CD4-positive, alpha-beta T cell (primary cell): ENCODE measurements at regions not wholly inside any gene's neighbourhood (a gene's known extent, or its start where the extent isn't known, plus 50 kb on each side); places are given as distances from the start of the nearest gene placed in this dataset.

ENCODE experiments used
- ATAC-seq: fragments of 200-7000 bp; cut with Tn5 transposase; one replicate; pipeline ENCODE4 v1.10.0; 2022; ENCODE audit warnings: mild to moderate bottlenecking; ENCODE audit not compliant: poor library complexity
- CTCF ChIA-PET: fragments of 350-600 bp; sonication (Branson Sonifier 250); formaldehyde crosslinking; loops from one replicate; lab custom pipeline; 2021; ENCODE audit warnings: antibody characterized with exemption, inconsistent platforms; lab: Charles Lee
- POLR2A ChIA-PET: fragments of 350-600 bp; sonication (Branson Sonifier 250); formaldehyde crosslinking; loops from one replicate; lab custom pipeline; 2021; ENCODE audit warnings: antibody characterized with exemption, inconsistent platforms; lab: Charles Lee
- DNase-seq, 14 experiments: peaks; one replicate each; pipeline ENCODE4 v3.0.0-alpha.2; 2013 to 2020; ENCODE audit warnings: mixed read lengths in 2 of 14
- H3K27ac ChIP-seq, 2 donors: one replicate each; pipeline versions ENCODE4 v1.5.1 to v1.7.0; 2013; ENCODE audit warnings: low read length in 2 of 2, low read depth in 1 of 2, mild to moderate bottlenecking in 1 of 2
- H3K27me3 ChIP-seq, 2 experiments: 1 replicate in 1 of 2; 2 replicates in 1 of 2; pipeline versions ENCODE4 v1.6.1 to v1.7.0; 2013; ENCODE audit warnings: low read length in 2 of 2, control low read depth in 1 of 2, mild to moderate bottlenecking in 1 of 2, moderate library complexity in 1 of 2; ENCODE audit not compliant: insufficient read depth in 2 of 2, control insufficient read depth in 1 of 2
- H3K36me3 ChIP-seq: one replicate; pipeline ENCODE4 v1.6.1; 2013; ENCODE audit warnings: low read length, control low read depth; ENCODE audit not compliant: insufficient read depth
- H3K4me1 ChIP-seq: one replicate; pipeline ENCODE4 v1.6.1; 2013; ENCODE audit warnings: low read length, control low read depth; ENCODE audit not compliant: insufficient read depth
- H3K4me3 ChIP-seq: one replicate; pipeline ENCODE4 v1.5.1; 2013; ENCODE audit warnings: mild to moderate bottlenecking, low read length, moderate library complexity
- H3K9me3 ChIP-seq, 2 experiments: 1 replicate in 1 of 2; 2 replicates in 1 of 2; pipeline versions ENCODE4 v1.6.1 to v1.7.0; 2013; ENCODE audit warnings: low read length in 2 of 2, mild to moderate bottlenecking in 2 of 2, control low read depth in 1 of 2, moderate library complexity in 1 of 2; ENCODE audit not compliant: control insufficient read depth in 1 of 2, insufficient read depth in 1 of 2
- H3K27ac Mint-ChIP-seq: one replicate; pipeline ENCODE4 v1.8.0; 2020; ENCODE audit warnings: mixed read lengths
- H3K27me3 Mint-ChIP-seq: one replicate; pipeline ENCODE4 v1.8.0; 2021; ENCODE audit warnings: mixed read lengths
- H3K36me3 Mint-ChIP-seq: one replicate; pipeline ENCODE4 v1.8.0; 2021; ENCODE audit warnings: low read depth, mixed read lengths
- H3K4me1 Mint-ChIP-seq: one replicate; pipeline ENCODE4 v1.8.0; 2021; ENCODE audit warnings: low read depth, mixed read lengths
- H3K4me3 Mint-ChIP-seq: one replicate; pipeline ENCODE4 v1.8.0; 2020; ENCODE audit warnings: mild to moderate bottlenecking, mixed read lengths
- H3K9me3 Mint-ChIP-seq: one replicate; pipeline ENCODE4 v1.8.0; 2020; ENCODE audit warnings: mixed read lengths
- CTCF ChIP-seq: fragments of 200-600 bp; IDR thresholded peaks from one replicate; pipeline ENCODE4 v1.8.0; 2022; ENCODE audit warnings: antibody characterized with exemption, mild to moderate bottlenecking
- intact Hi-C, 2 experiments: fragments of 100-400 bp; cut with DNase I in 1 of 2; cut with micrococcal nuclease in 1 of 2; formaldehyde crosslinking; loops; one replicate each; pipeline versions ENCODE4 v1.15.1 to v1.9.0; 2023 to 2025; cut with DNase I, micrococcal nuclease

GRCh38 chr9:134537951-134538641 lies 103.5 kb upstream of the COL5A1 start:
- H3K27me3 Mint-ChIP-seq = no peaks in the 10 kb centered on the region
- POLR2A ChIA-PET = no interaction called here
- CTCF ChIA-PET = no interaction called here

GRCh38 chr9:134538856-134539566 lies 102.6 kb upstream of the COL5A1 start:
- CTCF ChIA-PET = no interaction called here
- no peaks in the 10 kb centered on the region for H3K27me3 Mint-ChIP-seq

More at GRCh38 chr9:134537951-134538641, 103.5 kb upstream of the COL5A1 start:
- DNase-seq (no peak), ATAC-seq (no peak)
- Histone ChIP-seq H3K4me3 (no peak overlapping the region), H3K27ac (no peak overlapping the region), H3K36me3 (no peaks in the 10 kb centered on the region), H3K27me3 (no peaks in the 10 kb centered on the region), H3K9me3 (peaks cover 0 to 23% of the 10 kb centered on the region in 2 experiments), H3K4me1 (no peaks in the 10 kb centered on the region)
- no peak for TF ChIP-seq CTCF
- Mint-ChIP-seq H3K4me3 (no peak overlapping the region), H3K4me1 (no peaks in the 10 kb centered on the region), H3K36me3 (no peaks in the 10 kb centered on the region), H3K27ac (no peak overlapping the region), H3K9me3 (no peaks in the 10 kb centered on the region)
- intact Hi-C loops = no loop called here

GRCh38 chr9:134539586-134540194 lies 101.9 kb upstream of the COL5A1 start:
- Histone ChIP-seq H3K36me3 (no peaks in the 10 kb centered on the region), H3K27ac (no peak overlapping the region), H3K4me3 (no peak overlapping the region), H3K9me3 (peaks cover 0 to 11% of the 10 kb centered on the region in 2 experiments), H3K4me1 (no peaks in the 10 kb centered on the region), H3K27me3 (no peaks in the 10 kb centered on the region)
- H3K27ac Mint-ChIP-seq = no peak overlapping the region
- TF ChIP-seq CTCF = no peak
- H3K4me1 Mint-ChIP-seq = no peaks in the 10 kb centered on the region
- H3K36me3 Mint-ChIP-seq = no peaks in the 10 kb centered on the region
- H3K9me3 Mint-ChIP-seq = no peaks in the 10 kb centered on the region
- no peak for DNase-seq
- POLR2A ChIA-PET = no interaction called here
- no peak for ATAC-seq
- H3K27me3 Mint-ChIP-seq = peaks cover under 1% of the 10 kb centered on the region
- CTCF ChIA-PET = no interaction called here
- intact Hi-C loops = no loop called here
- no peak overlapping the region for H3K4me3 Mint-ChIP-seq

More at GRCh38 chr9:134538856-134539566, 102.6 kb upstream of the COL5A1 start:
- no peaks in the 10 kb centered on the region for H3K36me3 ChIP-seq
- no peak for ATAC-seq
- no peak overlapping the region for H3K4me3 ChIP-seq
- H3K27ac Mint-ChIP-seq = no peak overlapping the region
- no peak for DNase-seq
- intact Hi-C loops = no loop called here
- no peaks in the 10 kb centered on the region for H3K27me3 ChIP-seq
- no peaks in the 10 kb centered on the region for H3K4me1 ChIP-seq
- POLR2A ChIA-PET = no interaction called here
- peaks cover 0 to 17% of the 10 kb centered on the region in 2 experiments for H3K9me3 ChIP-seq
- H3K4me3 Mint-ChIP-seq = no peak overlapping the region
- H3K27ac ChIP-seq = no peak overlapping the region
- H3K36me3 Mint-ChIP-seq = no peaks in the 10 kb centered on the region
- no peaks in the 10 kb centered on the region for H3K9me3 Mint-ChIP-seq
- no peak for TF ChIP-seq CTCF
- no peaks in the 10 kb centered on the region for H3K4me1 Mint-ChIP-seq
